Panc1 (cell line): ENCODE measurements at regions not wholly inside any gene's neighbourhood (a gene's known extent, or its start where the extent isn't known, plus 50 kb on each side); places are given as distances from the start of the nearest gene placed in this dataset.

Source experiments
- ATAC-seq: fragments of 200-7000 bp; cut with Tn5 transposase; 2 replicates; pipeline ENCODE4 v1.9.1; 2020; ENCODE audit warnings: mild to moderate bottlenecking, moderate library complexity
- BruUV-seq: library from RNA; stranded (reverse); fragments of 400-500 nt; replicated peaks from 2 replicates; lab custom pipeline; 2021; lab: Mats Ljungman, UMichigan
- CTCF ChIA-PET: fragments of 300-600 bp; sonication (Branson Sonifier 250); formaldehyde crosslinking; loops from one replicate; lab custom pipeline; 2022; ENCODE audit warnings: antibody characterized with exemption; lab: Charles Lee
- POLR2A ChIA-PET: fragments of 300-600 bp; sonication (Branson Sonifier 250); formaldehyde crosslinking; loops from one replicate; lab custom pipeline; 2022; ENCODE audit warnings: antibody characterized with exemption; lab: Charles Lee
- DNase-seq: peaks from one replicate; pipeline ENCODE4 v3.0.0-alpha.2; 2010; ENCODE audit warnings: low read depth, low spot score
- H3K27ac ChIP-seq: 2 replicates; pipeline ENCODE4 v1.5.1; 2011; ENCODE audit warnings: mild to moderate bottlenecking, low read length, inconsistent platforms
- H3K27me3 ChIP-seq: fragments of 200-500 bp; sonication (Bioruptor generic); 2 replicates; pipeline ENCODE4 v1.6.0; 2014; ENCODE audit warnings: low read length, inconsistent platforms; ENCODE audit not compliant: control insufficient read depth, insufficient read depth
- H3K36me3 ChIP-seq: fragments of 200-500 bp; sonication (Bioruptor generic); 2 replicates; pipeline ENCODE4 v1.5.1; 2014; ENCODE audit warnings: inconsistent platforms, mild to moderate bottlenecking, low read length, moderate library complexity; ENCODE audit not compliant: control insufficient read depth, insufficient read depth
- H3K4me1 ChIP-seq: 2 replicates; pipeline ENCODE4 v1.5.1; 2011; ENCODE audit warnings: inconsistent platforms, mild to moderate bottlenecking, low read length, moderate library complexity; ENCODE audit not compliant: control insufficient read depth, insufficient read depth
- H3K4me3 ChIP-seq, 2 experiments: 2 replicates each; pipeline ENCODE4 v1.5.1; 2011 to 2012; ENCODE audit warnings: low read depth in 2 of 2, low read length in 2 of 2, mild to moderate bottlenecking in 2 of 2, inconsistent platforms in 1 of 2, moderate library complexity in 1 of 2
- H3K9me3 ChIP-seq: fragments of 200-500 bp; sonication (Bioruptor generic); 2 replicates; pipeline ENCODE4 v1.5.1; 2014; ENCODE audit warnings: low read depth, mild to moderate bottlenecking, inconsistent platforms, low read length, moderate library complexity; ENCODE audit not compliant: control insufficient read depth, insufficient read depth
- POLR2AphosphoS5 ChIP-seq: IDR thresholded peaks from 2 replicates; pipeline ENCODE4 v1.6.1; 2012; ENCODE audit warnings: mild to moderate bottlenecking, low read depth, low read length, moderate library complexity
- SIN3A ChIP-seq: IDR thresholded peaks from 2 replicates; pipeline ENCODE4 v1.6.1; 2012; ENCODE audit warnings: low read depth, mild to moderate bottlenecking, low read length, moderate library complexity, borderline replicate concordance; ENCODE audit not compliant: insufficient read depth
- TCF7L2 ChIP-seq: IDR thresholded peaks from 2 replicates; pipeline ENCODE4 v1.6.1; 2011; ENCODE audit warnings: mild to moderate bottlenecking, low read depth, low read length, inconsistent platforms
- in situ Hi-C: cut with HindIII; loops from 2 replicates; pipeline ENCODE4 v1.10.0; 2016; ENCODE audit warnings: low sequenced_read_pairs, low pct_unique_long_range_greater_than_20kb
- intact Hi-C: fragments of 100-400 bp; cut with micrococcal nuclease; formaldehyde crosslinking; loops from one replicate; pipeline ENCODE4 v1.10.0; 2022; ENCODE audit not compliant: unreplicated experiment
- TF ChIP-seq, protein P1 (sequence below), 2 experiments: IDR thresholded peaks; 2 replicates each; pipeline ENCODE4 v1.6.1; 2011 to 2012; ENCODE audit warnings: low read depth in 2 of 2, control low read depth in 1 of 2, low read length in 1 of 2, mild to moderate bottlenecking in 1 of 2, moderate library complexity in 1 of 2; ENCODE audit not compliant: insufficient read depth in 1 of 2
- TF ChIP-seq, protein P2 (sequence below): fragments of 450-650 bp; IDR thresholded peaks from 2 replicates; pipeline ENCODE4 v1.5.1; 2017; ENCODE audit warnings: mild to moderate bottlenecking

GRCh38 chr12:25876383-25877045, 82.0 kb upstream of the RASSF8 start:
- ChIA-PET CTCF (no interaction called here), POLR2A (no interaction called here)
- Histone ChIP-seq H3K27ac (no peak overlapping the region), H3K4me3 (no peak overlapping the region), H3K36me3 (no peaks in the 10 kb centered on the region), H3K4me1 (no peaks in the 10 kb centered on the region), H3K9me3 (no peaks in the 10 kb centered on the region), H3K27me3 (peaks cover 5% of the 10 kb centered on the region; the same call in 1 of the 2 replicates)
- in situ Hi-C loops = no loop called here
- DNase-seq (no peak), ATAC-seq (no peak)
- TF ChIP-seq, protein P1, sequence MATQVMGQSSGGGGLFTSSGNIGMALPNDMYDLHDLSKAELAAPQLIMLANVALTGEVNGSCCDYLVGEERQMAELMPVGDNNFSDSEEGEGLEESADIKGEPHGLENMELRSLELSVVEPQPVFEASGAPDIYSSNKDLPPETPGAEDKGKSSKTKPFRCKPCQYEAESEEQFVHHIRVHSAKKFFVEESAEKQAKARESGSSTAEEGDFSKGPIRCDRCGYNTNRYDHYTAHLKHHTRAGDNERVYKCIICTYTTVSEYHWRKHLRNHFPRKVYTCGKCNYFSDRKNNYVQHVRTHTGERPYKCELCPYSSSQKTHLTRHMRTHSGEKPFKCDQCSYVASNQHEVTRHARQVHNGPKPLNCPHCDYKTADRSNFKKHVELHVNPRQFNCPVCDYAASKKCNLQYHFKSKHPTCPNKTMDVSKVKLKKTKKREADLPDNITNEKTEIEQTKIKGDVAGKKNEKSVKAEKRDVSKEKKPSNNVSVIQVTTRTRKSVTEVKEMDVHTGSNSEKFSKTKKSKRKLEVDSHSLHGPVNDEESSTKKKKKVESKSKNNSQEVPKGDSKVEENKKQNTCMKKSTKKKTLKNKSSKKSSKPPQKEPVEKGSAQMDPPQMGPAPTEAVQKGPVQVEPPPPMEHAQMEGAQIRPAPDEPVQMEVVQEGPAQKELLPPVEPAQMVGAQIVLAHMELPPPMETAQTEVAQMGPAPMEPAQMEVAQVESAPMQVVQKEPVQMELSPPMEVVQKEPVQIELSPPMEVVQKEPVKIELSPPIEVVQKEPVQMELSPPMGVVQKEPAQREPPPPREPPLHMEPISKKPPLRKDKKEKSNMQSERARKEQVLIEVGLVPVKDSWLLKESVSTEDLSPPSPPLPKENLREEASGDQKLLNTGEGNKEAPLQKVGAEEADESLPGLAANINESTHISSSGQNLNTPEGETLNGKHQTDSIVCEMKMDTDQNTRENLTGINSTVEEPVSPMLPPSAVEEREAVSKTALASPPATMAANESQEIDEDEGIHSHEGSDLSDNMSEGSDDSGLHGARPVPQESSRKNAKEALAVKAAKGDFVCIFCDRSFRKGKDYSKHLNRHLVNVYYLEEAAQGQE (IDR thresholded peaks at IDR 0.05; ENCODE audit: insufficient read depth in 1 of 2, low read depth in 2 of 2, low read length in 1 of 2) = no peak
- no peak for TF ChIP-seq POLR2AphosphoS5
- TF ChIP-seq TCF7L2 = no peak
- TF ChIP-seq, protein P2, sequence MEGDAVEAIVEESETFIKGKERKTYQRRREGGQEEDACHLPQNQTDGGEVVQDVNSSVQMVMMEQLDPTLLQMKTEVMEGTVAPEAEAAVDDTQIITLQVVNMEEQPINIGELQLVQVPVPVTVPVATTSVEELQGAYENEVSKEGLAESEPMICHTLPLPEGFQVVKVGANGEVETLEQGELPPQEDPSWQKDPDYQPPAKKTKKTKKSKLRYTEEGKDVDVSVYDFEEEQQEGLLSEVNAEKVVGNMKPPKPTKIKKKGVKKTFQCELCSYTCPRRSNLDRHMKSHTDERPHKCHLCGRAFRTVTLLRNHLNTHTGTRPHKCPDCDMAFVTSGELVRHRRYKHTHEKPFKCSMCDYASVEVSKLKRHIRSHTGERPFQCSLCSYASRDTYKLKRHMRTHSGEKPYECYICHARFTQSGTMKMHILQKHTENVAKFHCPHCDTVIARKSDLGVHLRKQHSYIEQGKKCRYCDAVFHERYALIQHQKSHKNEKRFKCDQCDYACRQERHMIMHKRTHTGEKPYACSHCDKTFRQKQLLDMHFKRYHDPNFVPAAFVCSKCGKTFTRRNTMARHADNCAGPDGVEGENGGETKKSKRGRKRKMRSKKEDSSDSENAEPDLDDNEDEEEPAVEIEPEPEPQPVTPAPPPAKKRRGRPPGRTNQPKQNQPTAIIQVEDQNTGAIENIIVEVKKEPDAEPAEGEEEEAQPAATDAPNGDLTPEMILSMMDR = no peak
- no peak for TF ChIP-seq SIN3A
- intact Hi-C loops = no loop called here
- BruUV-seq = no TSS peak

DNA sequence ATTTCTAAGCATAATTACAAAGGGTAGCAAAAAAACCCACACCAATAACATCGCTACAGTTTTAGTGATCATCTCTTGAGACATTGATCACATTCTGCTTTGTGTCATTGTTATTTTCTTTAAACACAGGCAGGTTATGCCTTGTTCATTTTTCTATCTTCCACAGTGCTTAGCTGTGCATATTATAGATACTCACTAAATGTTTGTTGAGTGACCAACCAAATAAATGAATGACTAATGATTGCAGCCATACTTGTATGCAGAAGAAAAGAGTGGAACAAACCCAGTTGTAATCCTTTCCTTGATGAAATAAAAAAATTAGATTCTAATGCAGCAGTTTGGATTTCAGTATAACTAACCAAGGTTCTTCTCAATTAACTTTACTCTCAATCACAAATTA, 81.0 kb upstream of the RASSF8 start:
- Histone ChIP-seq H3K27ac (no peak overlapping the region), H3K36me3 (no peaks in the 10 kb centered on the region), H3K27me3 (peaks cover 8% of the 10 kb centered on the region; the same call in 1 of the 2 replicates), H3K4me3 (no peak overlapping the region), H3K4me1 (no peaks in the 10 kb centered on the region), H3K9me3 (0 out of 2 replicates have a peak, but pooled peaks cover 2% of the 10 kb centered on the region)
- CTCF ChIA-PET = no interaction called here
- no TSS peak for BruUV-seq
- ATAC-seq (no peak), DNase-seq (no peak)
- TF ChIP-seq POLR2AphosphoS5 (no peak), TCF7L2 (no peak), SIN3A (no peak)
- TF ChIP-seq, protein P1 (IDR thresholded peaks at IDR 0.05; ENCODE audit: insufficient read depth in 1 of 2, low read depth in 2 of 2, low read length in 1 of 2) = no peak
- TF ChIP-seq, protein P2 = no peak
- in situ Hi-C loops (no loop called here), intact Hi-C loops (no loop called here)
- POLR2A ChIA-PET = no interaction called here
